GM18858 (cell line): ENCODE measurements at regions not wholly inside any gene's neighbourhood (a gene's known extent, or its start where the extent isn't known, plus 50 kb on each side); places are given as distances from the start of the nearest gene placed in this dataset.
"Not testable (repeated sequence)": the region's sequence is repeated elsewhere in the genome, so short reads cannot be mapped to it uniquely, and the experiment has no call there.

Source experiments
- ATAC-seq: cut with Tn5 transposase; IDR thresholded peaks from one replicate; pipeline ENCODE4 v1.9.1; 2021; ENCODE audit not compliant: unreplicated experiment

- no peak for ATAC-seq
Observed at GRCh38 chr6:151671195-151671594, 136.3 kb upstream of the ESR1 start.

DNA sequence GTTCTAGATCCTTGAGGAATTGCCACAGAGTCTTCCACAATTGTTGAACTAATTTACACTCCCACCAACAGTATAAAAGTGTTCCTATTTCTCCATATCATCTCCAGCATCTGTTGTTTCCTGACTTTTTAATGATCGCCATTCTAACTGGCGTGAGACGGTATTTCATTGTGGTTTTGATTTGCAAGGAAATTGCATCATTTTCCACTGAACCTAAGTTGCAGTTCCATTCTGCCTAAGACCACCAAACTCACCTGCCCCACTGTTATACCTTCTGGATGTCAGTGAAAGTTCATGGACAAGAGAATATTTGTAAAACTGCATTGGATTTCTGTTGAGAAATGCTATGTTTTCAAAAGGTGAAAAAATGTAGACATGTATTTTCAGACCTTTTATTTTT is 132.9 kb upstream of the ESR1 start:
- no peak for ATAC-seq

- ATAC-seq: peak; percentile 80
Observed at GRCh38 chr6:151675746-151676459, 131.6 kb upstream of the ESR1 start.

GRCh38 chr6:151676460-151676945 is 131.0 kb upstream of the ESR1 start:
- ATAC-seq: no peak

- ATAC-seq: no peak
Observed at GRCh38 chr6:151677404-151677803, 130.1 kb upstream of the ESR1 start.

GRCh38 chr6:151679081-151679480 is 128.4 kb upstream of the ESR1 start:
- no peak for ATAC-seq

- ATAC-seq: no peak
Observed at GRCh38 chr6:151679941-151680340, 127.5 kb upstream of the ESR1 start.

DNA sequence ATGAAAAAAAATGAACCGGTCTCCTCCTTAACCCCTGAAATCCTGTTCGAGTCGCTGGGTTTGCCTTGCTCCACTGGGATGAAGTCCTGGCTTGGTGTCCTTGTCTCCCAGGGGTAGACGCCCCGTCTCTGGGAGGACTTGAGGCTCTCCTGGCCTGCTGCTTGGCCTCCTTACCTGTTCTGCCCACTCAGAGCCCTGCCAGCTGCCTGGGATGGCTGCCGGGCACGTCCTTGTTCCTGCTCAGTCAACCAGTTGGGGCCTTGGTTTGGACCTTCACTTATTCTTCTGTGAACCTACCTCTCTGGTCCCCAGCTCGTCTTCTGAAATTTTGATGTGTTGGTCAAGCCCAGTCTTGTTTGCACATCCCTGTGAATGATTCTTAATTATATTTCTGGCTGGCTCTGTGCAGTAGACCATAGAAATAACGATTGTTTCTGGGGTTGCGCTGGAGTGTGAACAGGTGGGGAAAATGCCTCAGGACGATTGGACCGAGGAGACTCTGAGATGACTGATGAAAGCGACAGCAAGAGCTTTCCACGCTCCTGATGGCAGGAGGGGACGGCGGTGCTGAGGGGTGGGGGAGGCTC is 126.5 kb upstream of the ESR1 start:
- ATAC-seq: no peak

GRCh38 chr6:151681433-151682059 is 125.9 kb upstream of the ESR1 start:
- no peak for ATAC-seq

DNA sequence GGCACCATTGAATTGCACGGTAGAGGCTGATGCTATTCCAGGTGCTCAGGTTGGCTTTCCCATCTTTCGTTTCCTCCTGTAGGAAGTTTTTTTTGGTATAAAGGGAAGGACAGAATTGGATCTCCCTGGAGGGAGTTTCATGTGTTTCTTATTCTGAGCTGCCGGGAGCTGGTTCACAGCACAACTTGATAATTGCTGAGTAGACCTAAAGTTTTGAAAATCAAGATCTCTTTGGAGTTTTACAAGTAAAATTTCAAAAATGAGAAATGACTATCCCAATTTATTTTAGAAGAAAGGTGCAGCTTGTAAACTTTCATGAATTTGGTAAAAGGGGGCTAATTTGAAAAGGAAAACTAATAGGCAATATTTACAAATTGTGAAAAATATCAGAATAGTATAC is 125.2 kb upstream of the ESR1 start:
- ATAC-seq: no peak

- ATAC-seq: no peak
Observed at GRCh38 chr6:151682922-151683321, 124.6 kb upstream of the ESR1 start.

- ATAC-seq: no peak
Observed at GRCh38 chr6:151683381-151683780, 124.1 kb upstream of the ESR1 start.

- ATAC-seq: no peak
Observed at GRCh38 chr6:151689499-151690201, 117.8 kb upstream of the ESR1 start.

DNA sequence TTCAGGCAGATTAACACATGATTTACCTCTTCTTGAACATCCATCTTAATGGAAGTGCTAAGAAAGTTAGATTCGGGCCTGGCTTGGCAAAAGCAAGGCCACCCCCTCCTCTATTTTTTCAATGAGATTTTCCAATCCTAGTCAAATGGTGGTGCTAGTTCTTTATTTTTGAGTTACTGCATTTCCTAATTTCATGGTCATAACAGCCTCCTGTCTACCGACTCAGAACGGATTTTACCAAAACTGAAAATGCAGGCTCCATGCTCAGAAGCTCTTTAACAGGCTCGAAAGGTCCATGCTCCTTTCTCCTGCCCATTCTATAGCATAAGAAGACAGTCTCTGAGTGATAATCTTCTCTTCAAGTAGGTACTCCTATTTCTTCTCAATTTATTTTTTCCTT is 117.2 kb upstream of the ESR1 start:
- peak; percentile 27 for ATAC-seq

DNA sequence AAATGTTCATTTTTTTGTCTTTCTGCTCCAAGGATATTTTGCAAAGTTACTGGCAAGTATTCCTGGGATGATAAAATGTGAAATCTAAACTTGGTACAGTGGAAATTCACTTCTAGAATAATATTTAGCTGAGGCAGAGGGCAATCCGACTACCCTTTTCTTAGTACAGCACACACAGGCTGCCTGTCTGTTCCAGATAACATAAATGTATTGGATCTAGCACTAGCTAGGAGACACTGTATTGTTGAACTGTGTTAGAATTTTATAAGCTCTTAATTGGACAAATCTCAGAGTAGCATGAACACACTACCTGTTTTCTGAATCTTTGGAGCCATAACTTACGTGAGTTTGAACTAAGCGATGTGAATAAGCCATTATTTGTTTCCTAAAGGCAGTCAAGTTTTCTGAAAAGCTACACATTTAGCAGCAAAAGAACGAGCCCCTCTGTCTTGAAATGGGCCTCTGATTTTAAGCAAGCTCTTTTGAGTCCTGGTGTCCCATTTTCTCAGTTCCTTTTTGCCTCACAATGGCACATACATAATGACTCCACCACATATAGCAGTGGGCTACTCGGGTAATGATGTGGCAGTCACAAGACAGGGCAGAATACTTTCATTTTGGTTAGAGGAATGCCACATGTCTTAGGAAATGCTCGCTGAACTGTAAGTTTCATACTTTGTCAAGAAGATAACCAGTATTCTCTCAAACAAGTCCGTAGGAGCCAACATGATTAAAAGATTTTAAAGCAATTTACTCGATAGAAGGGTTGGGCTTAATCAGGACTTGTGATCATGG is 116.5 kb upstream of the ESR1 start:
- peak; percentile 99 for ATAC-seq

- ATAC-seq: no peak
Observed at GRCh38 chr6:151692216-151692615, 115.3 kb upstream of the ESR1 start.

GRCh38 chr6:151693366-151693765 is 114.1 kb upstream of the ESR1 start:
- ATAC-seq: no peak

GRCh38 chr6:151695156-151695555 is 112.3 kb upstream of the ESR1 start:
- ATAC-seq: no peak

- ATAC-seq: not testable (repeated sequence)
Observed at GRCh38 chr6:151696302-151696701, 111.2 kb upstream of the ESR1 start.

GRCh38 chr6:151698931-151699700 is 108.4 kb upstream of the ESR1 start:
- ATAC-seq: no peak
